GM12878 (cell line): ENCODE measurements at regions not wholly inside any gene's neighbourhood (a gene's known extent, or its start where the extent isn't known, plus 50 kb on each side); places are given as distances from the start of the nearest gene placed in this dataset.
A peak's percentile ranks its signal among the peaks of the same experiment; 100 is the strongest.

Experiments used
- ATF2 ChIP-seq: IDR thresholded peaks from 2 replicates; pipeline ENCODE4 v1.6.1; 2012; ENCODE audit warnings: low read length, inconsistent platforms
- ATF7 ChIP-seq: fragments of 450-650 bp; IDR thresholded peaks from 2 replicates; pipeline ENCODE4 v1.6.1; 2016; ENCODE audit warnings: low read depth, mild to moderate bottlenecking
- BCL3 ChIP-seq: IDR thresholded peaks from 2 replicates; pipeline ENCODE4 v1.6.1; 2011; ENCODE audit warnings: borderline replicate concordance, low read depth, mild to moderate bottlenecking, moderate library complexity, low read length; ENCODE audit not compliant: insufficient read depth, poor library complexity, severe bottlenecking
- CHD1 ChIP-seq: IDR thresholded peaks from 2 replicates; pipeline ENCODE4 v1.6.1; 2012; ENCODE audit warnings: low read depth, low read length, improper control_type of control experiment
- EED ChIP-seq: sonication (generic); IDR thresholded peaks from 2 replicates; pipeline ENCODE4 v1.6.1; 2016; ENCODE audit warnings: antibody characterized with exemption, low read depth
- EGR1 ChIP-seq, 2 experiments: IDR thresholded peaks; 1 replicate in 1 of 2; 2 replicates in 1 of 2; pipeline ENCODE4 v1.6.1; 2011 to 2012; ENCODE audit warnings: low read depth in 2 of 2, low read length in 2 of 2, borderline replicate concordance in 1 of 2, mild to moderate bottlenecking in 1 of 2, moderate library complexity in 1 of 2
- IRF5 ChIP-seq: fragments of 450-650 bp; IDR thresholded peaks from 2 replicates; pipeline ENCODE4 v1.6.1; 2017; ENCODE audit warnings: borderline replicate concordance
- MEF2B ChIP-seq: fragments of 450-650 bp; IDR thresholded peaks from 2 replicates; pipeline ENCODE4 v1.6.1; 2018; ENCODE audit warnings: mild to moderate bottlenecking, moderate library complexity; ENCODE audit not compliant: partially characterized antibody, poor library complexity, severe bottlenecking
- NBN ChIP-seq: fragments of 450-650 bp; IDR thresholded peaks from 2 replicates; pipeline ENCODE4 v1.6.1; 2016
- NFIC ChIP-seq: IDR thresholded peaks from 2 replicates; pipeline ENCODE4 v1.6.1; 2012; ENCODE audit warnings: low read depth, mild to moderate bottlenecking, inconsistent platforms, low read length, moderate library complexity
- POLR2A ChIP-seq: IDR thresholded peaks from 2 replicates; pipeline ENCODE4 v1.6.1; 2011; ENCODE audit warnings: low read depth, mild to moderate bottlenecking, low read length
- SMAD1 ChIP-seq: fragments of 450-650 bp; IDR thresholded peaks from 2 replicates; pipeline ENCODE4 v1.6.1; 2018; ENCODE audit warnings: mild to moderate bottlenecking, low read depth; ENCODE audit not compliant: partially characterized antibody
- ZNF217 ChIP-seq: fragments of 450-650 bp; IDR thresholded peaks from 2 replicates; pipeline ENCODE4 v1.6.1; 2017; ENCODE audit warnings: antibody characterized with exemption, mild to moderate bottlenecking
- TF ChIP-seq, protein P1 (sequence below): fragments of 450-650 bp; IDR thresholded peaks from 2 replicates; pipeline ENCODE4 v1.6.1; 2016; ENCODE audit warnings: mild to moderate bottlenecking, moderate library complexity, borderline replicate concordance
- TF ChIP-seq, protein P2 (sequence below): IDR thresholded peaks from 2 replicates; pipeline ENCODE4 v1.6.1; 2012; ENCODE audit warnings: low read depth, low read length, improper control_type of control experiment
- TF ChIP-seq, protein P3 (sequence below): fragments of 450-650 bp; IDR thresholded peaks from 2 replicates; pipeline ENCODE4 v1.6.1; 2017; ENCODE audit warnings: mild to moderate bottlenecking, low read depth, inconsistent platforms; ENCODE audit not compliant: poor library complexity, severe bottlenecking

DNA sequence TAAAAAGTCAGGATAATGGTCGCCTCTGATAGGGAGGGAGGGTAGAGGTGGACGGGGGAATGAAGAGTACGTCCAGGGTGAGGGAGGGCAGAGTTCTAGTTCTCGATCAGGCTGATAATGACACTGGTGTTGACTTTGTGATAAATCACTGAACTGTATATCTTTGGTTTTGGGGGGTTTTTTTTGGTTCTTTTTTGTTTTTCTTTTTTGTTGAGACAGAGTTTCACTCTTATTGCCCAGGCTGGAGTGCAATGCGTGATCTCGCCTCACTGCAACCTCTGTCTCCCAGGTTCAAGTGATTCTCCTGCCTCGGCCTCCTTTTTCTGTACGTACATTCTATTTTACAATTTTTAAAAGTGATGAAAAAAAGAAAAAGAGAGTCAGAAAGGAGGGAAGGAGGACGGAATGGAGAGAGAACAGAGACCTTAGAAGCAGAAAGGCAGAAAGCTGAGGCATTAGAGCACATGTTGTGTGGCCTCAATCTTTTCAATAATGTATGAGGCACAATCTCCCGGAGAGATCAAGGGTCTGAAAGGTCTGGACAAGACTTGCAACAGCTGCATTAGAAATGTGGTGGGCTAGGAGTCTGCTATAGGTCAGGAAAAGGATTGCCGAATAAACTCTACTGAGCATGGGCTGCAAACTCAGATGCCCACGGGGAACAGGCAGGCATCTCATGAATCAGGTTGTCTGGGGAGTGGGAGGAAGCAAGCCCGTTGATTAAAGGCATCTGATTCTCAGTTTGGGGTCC is 174.8 kb downstream of the TOMM20 start (continued):
- TF ChIP-seq NFIC (no peak), MEF2B (no peak), BCL3 (no peak), ATF7 (peak; percentile 54), ATF2 (no peak), EED (no peak), IRF5 (no peak), SMAD1 (peak; percentile 4), CHD1 (no peak), POLR2A (no peak), EGR1 (IDR thresholded peaks at IDR 0.05; ENCODE audit: borderline replicate concordance in 1 of 2, low read depth in 2 of 2, low read length in 2 of 2) (no peak), ZNF217 (no peak), NBN (peak; percentile 76; the same call in 1 of the 2 replicates)
- TF ChIP-seq, protein P1, sequence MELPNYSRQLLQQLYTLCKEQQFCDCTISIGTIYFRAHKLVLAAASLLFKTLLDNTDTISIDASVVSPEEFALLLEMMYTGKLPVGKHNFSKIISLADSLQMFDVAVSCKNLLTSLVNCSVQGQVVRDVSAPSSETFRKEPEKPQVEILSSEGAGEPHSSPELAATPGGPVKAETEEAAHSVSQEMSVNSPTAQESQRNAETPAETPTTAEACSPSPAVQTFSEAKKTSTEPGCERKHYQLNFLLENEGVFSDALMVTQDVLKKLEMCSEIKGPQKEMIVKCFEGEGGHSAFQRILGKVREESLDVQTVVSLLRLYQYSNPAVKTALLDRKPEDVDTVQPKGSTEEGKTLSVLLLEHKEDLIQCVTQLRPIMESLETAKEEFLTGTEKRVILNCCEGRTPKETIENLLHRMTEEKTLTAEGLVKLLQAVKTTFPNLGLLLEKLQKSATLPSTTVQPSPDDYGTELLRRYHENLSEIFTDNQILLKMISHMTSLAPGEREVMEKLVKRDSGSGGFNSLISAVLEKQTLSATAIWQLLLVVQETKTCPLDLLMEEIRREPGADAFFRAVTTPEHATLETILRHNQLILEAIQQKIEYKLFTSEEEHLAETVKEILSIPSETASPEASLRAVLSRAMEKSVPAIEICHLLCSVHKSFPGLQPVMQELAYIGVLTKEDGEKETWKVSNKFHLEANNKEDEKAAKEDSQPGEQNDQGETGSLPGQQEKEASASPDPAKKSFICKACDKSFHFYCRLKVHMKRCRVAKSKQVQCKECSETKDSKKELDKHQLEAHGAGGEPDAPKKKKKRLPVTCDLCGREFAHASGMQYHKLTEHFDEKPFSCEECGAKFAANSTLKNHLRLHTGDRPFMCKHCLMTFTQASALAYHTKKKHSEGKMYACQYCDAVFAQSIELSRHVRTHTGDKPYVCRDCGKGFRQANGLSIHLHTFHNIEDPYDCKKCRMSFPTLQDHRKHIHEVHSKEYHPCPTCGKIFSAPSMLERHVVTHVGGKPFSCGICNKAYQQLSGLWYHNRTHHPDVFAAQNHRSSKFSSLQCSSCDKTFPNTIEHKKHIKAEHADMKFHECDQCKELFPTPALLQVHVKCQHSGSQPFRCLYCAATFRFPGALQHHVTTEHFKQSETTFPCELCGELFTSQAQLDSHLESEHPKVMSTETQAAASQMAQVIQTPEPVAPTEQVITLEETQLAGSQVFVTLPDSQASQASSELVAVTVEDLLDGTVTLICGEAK, result no peak
- TF ChIP-seq, protein P2, sequence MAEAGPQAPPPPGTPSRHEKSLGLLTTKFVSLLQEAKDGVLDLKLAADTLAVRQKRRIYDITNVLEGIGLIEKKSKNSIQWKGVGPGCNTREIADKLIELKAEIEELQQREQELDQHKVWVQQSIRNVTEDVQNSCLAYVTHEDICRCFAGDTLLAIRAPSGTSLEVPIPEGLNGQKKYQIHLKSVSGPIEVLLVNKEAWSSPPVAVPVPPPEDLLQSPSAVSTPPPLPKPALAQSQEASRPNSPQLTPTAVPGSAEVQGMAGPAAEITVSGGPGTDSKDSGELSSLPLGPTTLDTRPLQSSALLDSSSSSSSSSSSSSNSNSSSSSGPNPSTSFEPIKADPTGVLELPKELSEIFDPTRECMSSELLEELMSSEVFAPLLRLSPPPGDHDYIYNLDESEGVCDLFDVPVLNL, result no peak
- TF ChIP-seq, protein P3, sequence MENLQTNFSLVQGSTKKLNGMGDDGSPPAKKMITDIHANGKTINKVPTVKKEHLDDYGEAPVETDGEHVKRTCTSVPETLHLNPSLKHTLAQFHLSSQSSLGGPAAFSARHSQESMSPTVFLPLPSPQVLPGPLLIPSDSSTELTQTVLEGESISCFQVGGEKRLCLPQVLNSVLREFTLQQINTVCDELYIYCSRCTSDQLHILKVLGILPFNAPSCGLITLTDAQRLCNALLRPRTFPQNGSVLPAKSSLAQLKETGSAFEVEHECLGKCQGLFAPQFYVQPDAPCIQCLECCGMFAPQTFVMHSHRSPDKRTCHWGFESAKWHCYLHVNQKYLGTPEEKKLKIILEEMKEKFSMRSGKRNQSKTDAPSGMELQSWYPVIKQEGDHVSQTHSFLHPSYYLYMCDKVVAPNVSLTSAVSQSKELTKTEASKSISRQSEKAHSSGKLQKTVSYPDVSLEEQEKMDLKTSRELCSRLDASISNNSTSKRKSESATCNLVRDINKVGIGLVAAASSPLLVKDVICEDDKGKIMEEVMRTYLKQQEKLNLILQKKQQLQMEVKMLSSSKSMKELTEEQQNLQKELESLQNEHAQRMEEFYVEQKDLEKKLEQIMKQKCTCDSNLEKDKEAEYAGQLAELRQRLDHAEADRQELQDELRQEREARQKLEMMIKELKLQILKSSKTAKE, result peak; percentile 54
